GM18520 (cell line): ENCODE measurements at regions not wholly inside any gene's neighbourhood (a gene's known extent, or its start where the extent isn't known, plus 50 kb on each side); places are given as distances from the start of the nearest gene placed in this dataset.
"Not testable (repeated sequence)": the region's sequence is repeated elsewhere in the genome, so short reads cannot be mapped to it uniquely, and the experiment has no call there.

ENCODE experiments used
- ATAC-seq: cut with Tn5 transposase; IDR thresholded peaks from one replicate; pipeline ENCODE4 v1.9.1; 2021; ENCODE audit not compliant: unreplicated experiment

DNA sequence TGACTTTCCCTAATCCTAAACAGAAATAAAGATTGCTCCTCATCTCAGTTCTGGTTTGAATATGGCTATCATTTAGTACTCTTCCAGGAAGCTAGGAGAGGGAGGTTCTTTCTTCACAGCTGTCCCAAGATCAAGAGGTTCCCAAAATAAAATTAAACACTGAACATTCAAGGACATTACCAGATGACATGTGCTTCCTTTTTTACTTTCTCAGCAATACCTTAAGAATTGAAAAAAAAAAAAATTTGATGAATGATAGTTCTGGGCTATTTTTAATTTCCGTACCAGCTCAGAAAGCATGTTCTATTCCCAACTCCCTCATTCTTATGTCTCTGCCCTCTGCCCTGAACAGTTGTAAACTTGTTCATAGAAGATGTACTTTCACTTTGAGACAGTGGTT, 61.7 kb upstream of the MYL1 start:
- ATAC-seq, result no peak

DNA sequence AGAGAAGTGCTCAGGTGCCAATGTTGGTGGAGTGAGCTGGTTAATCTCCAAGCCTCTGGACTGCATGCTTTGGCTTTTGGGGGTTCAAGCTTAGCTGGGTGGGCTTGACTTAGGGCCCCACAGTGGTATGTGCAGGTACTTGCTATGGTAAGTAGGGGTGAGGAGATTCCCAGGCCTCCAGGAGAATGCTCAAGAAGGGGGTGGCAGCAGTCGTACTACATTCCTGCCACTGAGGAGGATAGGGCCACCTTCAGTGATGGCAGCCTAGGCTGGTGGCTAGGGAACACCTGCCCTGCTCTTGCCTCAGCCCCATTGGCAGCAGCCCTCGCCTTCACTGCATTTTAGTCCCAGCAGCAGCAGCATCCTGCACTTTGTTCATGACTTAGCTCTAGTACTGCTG, 55.6 kb upstream of the MYL1 start:
- ATAC-seq, result no peak

DNA sequence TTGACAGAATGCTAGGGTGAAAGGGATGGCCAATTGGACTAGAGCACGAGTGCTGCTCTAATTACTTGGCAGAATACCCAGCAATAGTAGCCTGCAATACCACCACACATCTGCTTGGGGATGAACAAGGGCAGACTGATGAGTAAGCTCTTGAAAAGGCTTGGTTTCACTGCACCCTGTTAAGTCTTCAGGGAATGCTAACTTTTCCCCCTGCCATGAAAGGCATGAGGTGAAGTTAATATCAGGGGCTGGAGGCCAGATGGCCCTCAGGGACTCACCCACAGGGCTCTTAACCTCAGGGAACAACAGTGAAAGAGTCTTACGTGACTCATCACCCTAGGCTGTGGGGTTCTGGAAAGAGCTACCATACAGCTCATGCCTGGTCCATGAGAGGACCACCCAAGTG, 51.7 kb upstream of the MYL1 start:
- ATAC-seq, result peak; percentile 81

DNA sequence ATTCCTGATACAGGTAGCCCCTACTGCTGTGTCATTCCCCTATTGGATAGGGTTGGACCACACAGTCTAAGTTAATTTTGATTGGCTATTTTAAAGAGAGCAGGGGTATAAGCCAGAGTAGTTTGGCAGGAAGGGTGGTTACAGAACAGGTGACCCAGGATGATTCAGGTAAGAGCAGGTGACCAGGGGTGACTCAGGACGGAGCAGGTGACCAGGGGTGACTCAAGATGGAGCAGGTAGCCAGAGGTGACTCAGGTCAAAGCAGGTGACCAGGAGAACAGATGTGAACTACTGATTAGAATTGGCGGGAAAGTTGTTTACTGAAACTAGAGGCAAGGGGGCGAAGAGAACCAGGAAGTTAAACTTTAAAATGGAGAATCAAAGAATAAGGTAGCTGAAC, 50.5 kb upstream of the MYL1 start:
- not testable (repeated sequence) for ATAC-seq
